Chondrocyte (in vitro differentiated cells): ENCODE measurements at regions not wholly inside any gene's neighbourhood (a gene's known extent, or its start where the extent isn't known, plus 50 kb on each side); places are given as distances from the start of the nearest gene placed in this dataset.
A peak's percentile ranks its signal among the peaks of the same experiment; 100 is the strongest.

Source experiments
- DNase-seq: peaks from one replicate; pipeline ENCODE4 v3.0.0; 2021; ENCODE audit warnings: mixed read lengths, low spot score
- H3K27ac Mint-ChIP-seq: one replicate; pipeline ENCODE4 v1.8.0; 2021; ENCODE audit warnings: mild to moderate bottlenecking, moderate library complexity, mixed read lengths; ENCODE audit not compliant: unreplicated experiment
- H3K27me3 Mint-ChIP-seq: 2 replicates; pipeline ENCODE4 v1.8.0; 2021; ENCODE audit warnings: low read depth, mixed read lengths
- H3K36me3 Mint-ChIP-seq: 2 replicates; pipeline ENCODE4 v1.8.0; 2021; ENCODE audit warnings: low read depth, mixed read lengths
- H3K4me1 Mint-ChIP-seq: 2 replicates; pipeline ENCODE4 v1.8.0; 2021; ENCODE audit warnings: low read depth, mild to moderate bottlenecking, mixed read lengths
- H3K4me3 Mint-ChIP-seq: one replicate; pipeline ENCODE4 v1.8.0; 2021; ENCODE audit warnings: mild to moderate bottlenecking, moderate library complexity, mixed read lengths; ENCODE audit not compliant: unreplicated experiment
- H3K9me3 Mint-ChIP-seq: 2 replicates; pipeline ENCODE4 v1.8.0; 2021; ENCODE audit warnings: low read depth, mixed read lengths
- CTCF ChIP-seq: fragments of 200-600 bp; sonication (generic); IDR thresholded peaks from 2 replicates; pipeline ENCODE4 v1.5.0; 2021; ENCODE audit warnings: antibody characterized with exemption, mild to moderate bottlenecking, moderate library complexity

- H3K4me1 Mint-ChIP-seq, result peaks cover 17% of the 10 kb centered on the region
- no peak for DNase-seq
Measured at GRCh38 chr2:223692191-223692947, 90.2 kb upstream of the SCG2 start.

DNA sequence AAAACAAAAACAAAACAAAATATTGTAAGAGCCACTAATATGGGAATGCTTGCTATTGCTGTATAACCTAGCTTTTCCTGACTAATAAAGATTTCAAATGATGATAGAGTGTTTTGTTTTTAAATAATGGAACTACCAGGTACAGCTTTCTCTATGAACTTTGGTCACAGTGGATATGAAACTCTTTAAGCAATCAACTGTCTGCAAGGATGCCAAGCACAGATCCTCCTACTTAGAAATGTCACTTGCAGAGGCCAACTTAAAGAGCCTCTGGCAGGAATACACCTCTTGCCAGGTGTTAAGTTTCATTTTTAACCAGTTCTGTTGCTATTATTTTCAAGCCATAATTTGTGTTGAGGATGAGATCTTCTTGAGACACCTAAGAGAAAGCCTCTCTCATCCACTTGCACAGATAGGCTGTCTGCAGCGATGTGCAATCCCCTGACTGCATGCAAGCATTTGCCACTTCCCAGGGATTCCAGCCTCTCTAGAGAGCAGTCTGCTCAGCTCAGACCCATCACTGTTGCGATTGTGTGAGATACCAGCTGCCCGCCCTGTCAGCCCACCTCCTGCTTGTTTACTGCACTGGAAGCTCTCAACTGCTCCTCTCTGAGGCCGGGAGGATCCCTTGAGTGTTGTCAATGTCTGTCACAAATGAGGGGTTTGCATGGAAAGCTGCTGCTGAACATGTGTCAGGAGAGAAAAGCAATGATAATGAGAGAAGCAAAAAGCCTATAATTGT, 86.1 kb upstream of the SCG2 start:
- DNase-seq, result no peak
- Mint-ChIP-seq H3K27me3 (no peaks in the 10 kb centered on the region), H3K9me3 (no peaks in the 10 kb centered on the region), H3K4me1 (peaks cover 7% of the 10 kb centered on the region), H3K4me3 (no peak overlapping the region), H3K36me3 (peaks cover 2% of the 10 kb centered on the region), H3K27ac (no peak overlapping the region)
- no peak for TF ChIP-seq CTCF

More at GRCh38 chr2:223692191-223692947, 90.2 kb upstream of the SCG2 start:
- Mint-ChIP-seq H3K4me3 (no peak overlapping the region), H3K27me3 (no peaks in the 10 kb centered on the region), H3K36me3 (peaks cover 2% of the 10 kb centered on the region), H3K9me3 (no peaks in the 10 kb centered on the region), H3K27ac (peak overlapping the region; percentile 5)
- TF ChIP-seq CTCF, result peak; percentile 85

- Mint-ChIP-seq H3K4me1 (peaks cover 9% of the 10 kb centered on the region), H3K27ac (no peak overlapping the region), H3K27me3 (no peaks in the 10 kb centered on the region), H3K9me3 (no peaks in the 10 kb centered on the region), H3K4me3 (no peak overlapping the region), H3K36me3 (no peaks in the 10 kb centered on the region)
- no peak for TF ChIP-seq CTCF
- DNase-seq, result no peak
Measured at GRCh38 chr2:223681125-223681524, 79.0 kb upstream of the SCG2 start.

DNA sequence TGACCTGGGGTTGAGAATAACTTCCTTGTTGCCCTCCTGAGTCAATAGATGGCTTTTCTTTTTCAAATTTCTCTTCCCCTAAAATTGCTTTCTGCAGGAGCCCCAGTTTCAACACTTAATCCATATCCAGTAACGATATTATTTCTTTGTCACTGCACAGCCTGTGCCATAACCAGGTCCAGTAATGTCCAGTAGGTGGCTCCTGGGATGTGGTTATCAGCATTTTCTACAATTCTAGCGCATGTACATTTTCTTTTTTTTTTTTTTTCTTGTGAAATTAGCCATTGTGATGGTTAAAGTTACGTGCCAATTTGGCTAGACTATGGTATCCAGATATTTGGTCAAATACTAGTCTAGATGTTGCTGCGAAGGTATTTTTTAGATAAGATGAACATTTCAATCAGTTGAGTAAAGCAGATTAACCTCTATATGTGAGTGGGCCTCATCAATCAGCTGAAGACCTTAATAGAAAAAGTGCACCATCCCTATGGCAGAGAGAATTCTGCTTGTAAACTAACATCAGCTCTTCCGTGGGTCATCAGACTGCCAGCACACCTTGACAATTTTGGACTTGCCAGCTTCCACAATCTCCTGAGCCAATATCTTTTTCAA, 72.9 kb upstream of the SCG2 start:
- Mint-ChIP-seq H3K36me3 (no peaks in the 10 kb centered on the region), H3K27me3 (no peaks in the 10 kb centered on the region), H3K27ac (no peak overlapping the region), H3K4me3 (no peak overlapping the region), H3K4me1 (peaks cover 2% of the 10 kb centered on the region), H3K9me3 (no peaks in the 10 kb centered on the region)
- DNase-seq, result no peak
- peak; percentile 80 for TF ChIP-seq CTCF

GRCh38 chr2:223669453-223670225, 67.5 kb upstream of the SCG2 start:
- peaks cover 14% of the 10 kb centered on the region for H3K4me1 Mint-ChIP-seq
- DNase-seq, result no peak
- H3K27ac Mint-ChIP-seq, result peak overlapping the region; percentile 19
- H3K9me3 Mint-ChIP-seq, result no peaks in the 10 kb centered on the region
- H3K36me3 Mint-ChIP-seq, result no peaks in the 10 kb centered on the region
- no peak for TF ChIP-seq CTCF
- H3K27me3 Mint-ChIP-seq, result no peaks in the 10 kb centered on the region
- H3K4me3 Mint-ChIP-seq, result no peak overlapping the region
